HG03095 (cell line): ENCODE measurements at regions not wholly inside any gene's neighbourhood (a gene's known extent, or its start where the extent isn't known, plus 50 kb on each side); places are given as distances from the start of the nearest gene placed in this dataset.

Experiments
- ATAC-seq: cut with Tn5 transposase; IDR thresholded peaks from one replicate; pipeline ENCODE4 v1.9.1; 2021; ENCODE audit warnings: moderate library complexity; ENCODE audit not compliant: unreplicated experiment

DNA sequence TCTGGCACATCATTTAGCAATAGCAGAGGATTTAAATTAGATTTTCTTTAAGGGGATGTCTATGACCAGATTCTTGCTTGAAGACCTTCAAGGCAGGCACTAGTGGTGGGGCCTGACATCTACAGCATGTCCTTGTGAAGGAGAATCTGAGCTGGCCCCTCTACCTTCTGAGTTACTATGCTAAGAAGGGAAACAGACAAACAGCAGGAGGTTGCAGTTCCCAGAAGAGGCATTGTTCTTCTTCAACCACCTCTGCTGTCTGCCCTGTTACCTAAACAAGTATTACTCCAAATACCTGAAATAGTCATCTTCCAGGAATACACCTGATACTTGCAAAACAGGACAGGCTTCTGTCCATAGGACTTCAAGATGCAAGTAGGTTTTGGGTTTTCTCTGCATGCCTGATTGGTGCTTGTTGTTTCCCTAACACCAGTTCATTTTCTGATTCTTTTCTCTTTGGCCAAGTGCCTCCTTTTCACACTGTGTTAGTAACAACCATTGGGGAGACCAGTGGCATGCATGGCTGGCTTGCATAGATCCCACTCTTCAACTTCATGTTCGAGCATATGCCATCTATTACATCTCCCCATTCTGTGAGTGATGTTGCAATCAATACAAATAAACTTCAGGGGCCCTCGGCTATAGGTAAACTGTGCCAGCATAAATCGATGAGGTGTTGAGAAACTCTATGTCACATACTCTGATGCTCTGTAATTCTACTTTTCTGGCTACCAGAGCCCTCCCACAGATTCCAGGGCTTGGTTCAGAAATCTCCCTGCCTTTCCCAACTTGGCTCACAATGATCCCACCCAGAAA is 93.0 kb upstream of the DUSP10 start:
- ATAC-seq: no peak

DNA sequence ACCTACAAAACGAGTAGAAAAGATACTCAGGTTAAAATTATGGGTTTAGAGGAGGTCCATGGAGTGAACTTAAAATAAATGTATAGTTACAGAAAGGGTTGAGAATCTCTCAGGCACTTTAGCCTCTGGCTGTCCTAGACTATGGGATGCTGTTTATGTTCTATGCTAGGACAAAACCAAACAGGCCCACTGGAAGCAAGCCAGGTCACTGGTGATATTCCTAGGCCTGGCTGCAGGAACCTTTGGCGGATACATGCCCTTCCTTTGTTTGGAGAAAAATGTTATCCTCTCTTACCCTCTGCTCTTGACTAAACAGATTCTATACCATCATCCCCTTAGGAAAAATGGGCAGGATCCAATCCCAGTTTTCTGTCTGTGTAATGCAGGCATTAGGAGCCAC is 90.7 kb upstream of the DUSP10 start:
- ATAC-seq: no peak

DNA sequence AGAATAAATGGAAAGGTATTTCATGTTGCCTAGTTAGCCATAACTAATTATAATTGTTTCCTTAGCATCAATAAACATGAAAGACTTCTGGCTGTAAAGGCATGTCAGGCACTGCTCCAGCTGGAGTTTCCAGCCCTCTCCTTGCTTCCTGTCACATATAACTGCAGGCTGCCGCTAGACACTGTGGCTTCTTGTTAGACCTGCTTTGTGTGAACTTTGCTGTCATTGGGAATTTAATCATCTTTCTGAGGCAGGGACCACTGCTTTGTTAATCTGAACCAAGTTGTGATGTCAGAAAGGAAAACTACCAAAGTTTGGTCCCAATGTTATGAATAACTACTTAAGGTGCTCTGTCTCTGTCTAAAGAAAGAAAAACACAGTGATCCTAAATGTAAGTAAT is 90.3 kb upstream of the DUSP10 start:
- no peak for ATAC-seq

DNA sequence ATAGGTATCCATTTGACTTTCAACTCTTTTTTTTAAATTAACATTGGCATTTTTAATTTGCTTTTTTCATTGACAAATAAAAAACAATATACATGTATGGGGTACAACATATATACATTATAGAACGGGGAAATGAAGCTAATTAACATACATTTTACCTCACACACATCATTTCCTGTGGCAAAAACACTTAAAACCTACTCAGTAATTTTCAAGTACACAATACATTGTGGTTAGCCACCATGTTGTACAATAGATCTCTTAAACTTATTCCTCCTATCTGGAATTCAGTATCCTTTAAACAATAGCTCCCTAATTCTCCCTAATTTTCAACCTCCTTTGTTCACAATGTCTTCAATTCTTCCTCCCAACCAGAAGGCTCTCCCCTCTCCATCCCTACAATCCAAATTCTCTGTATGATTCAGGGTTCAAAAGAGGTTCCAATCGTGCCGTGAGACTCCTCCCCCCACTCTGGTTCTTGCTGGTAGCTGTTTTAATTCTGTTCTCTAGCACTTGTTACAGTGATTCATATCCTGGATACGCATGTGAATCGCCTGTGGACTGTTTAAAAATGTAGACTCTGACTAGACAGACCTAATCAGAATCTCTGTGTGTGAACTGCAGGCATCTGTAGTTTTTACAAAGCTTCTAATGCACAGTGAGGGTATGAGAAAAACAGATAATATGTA is 87.6 kb upstream of the DUSP10 start:
- ATAC-seq: no peak

DNA sequence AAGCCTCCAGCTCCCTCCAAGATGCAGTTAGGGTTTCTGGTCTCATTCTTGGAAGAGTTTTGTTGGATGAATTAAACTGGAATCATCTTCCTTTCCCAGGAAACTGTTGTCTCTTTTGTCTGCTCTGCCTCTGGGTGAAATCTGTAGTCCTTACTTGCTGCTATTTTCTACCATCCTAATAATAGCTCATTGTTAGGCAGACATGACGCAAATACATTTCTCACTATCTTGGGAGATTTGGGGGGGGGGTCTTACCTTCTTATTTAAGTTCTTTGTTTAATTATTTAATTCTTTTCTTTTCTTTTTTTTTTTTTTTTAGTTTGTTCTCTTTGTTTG is 85.4 kb upstream of the DUSP10 start:
- no peak for ATAC-seq

DNA sequence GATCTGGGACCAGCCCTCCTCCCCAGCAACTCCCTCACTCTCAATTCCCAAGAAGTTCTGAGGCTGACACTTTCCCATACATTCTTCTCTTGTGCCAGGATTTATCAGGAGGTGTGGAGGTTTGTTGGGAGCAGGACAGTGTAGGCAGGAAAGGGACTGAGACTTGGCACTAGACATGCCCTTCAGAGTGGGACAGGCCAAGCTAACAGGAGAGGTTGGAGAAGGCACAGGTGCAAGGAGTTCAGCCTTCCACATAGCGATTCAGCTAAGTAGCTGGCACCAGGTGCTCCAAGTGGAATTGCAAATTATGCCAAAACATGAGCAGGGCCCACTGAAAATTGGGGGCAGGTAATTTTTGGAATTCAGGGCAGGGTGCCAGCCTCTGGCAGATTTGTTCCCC is 83.0 kb upstream of the DUSP10 start:
- ATAC-seq: no peak

DNA sequence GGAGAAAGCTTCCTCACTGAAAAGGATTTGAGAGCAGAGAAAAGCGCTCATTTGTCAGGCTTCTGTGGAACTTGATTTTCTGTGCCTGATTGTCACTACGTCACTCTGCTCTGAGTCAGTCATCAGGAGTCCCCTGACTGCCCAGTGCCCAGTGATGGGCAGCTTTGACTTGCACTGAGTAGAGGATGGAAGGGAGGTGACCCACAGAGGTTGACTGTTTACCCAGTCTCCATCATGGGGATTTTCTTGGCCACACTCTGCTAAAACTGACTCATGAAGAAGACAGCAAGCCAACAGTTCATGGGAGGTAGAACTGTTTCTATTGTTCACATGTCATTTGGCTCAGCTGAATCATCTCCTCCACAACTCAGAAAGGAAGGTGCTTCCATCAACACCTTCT is 82.1 kb upstream of the DUSP10 start:
- ATAC-seq: peak; percentile 37

DNA sequence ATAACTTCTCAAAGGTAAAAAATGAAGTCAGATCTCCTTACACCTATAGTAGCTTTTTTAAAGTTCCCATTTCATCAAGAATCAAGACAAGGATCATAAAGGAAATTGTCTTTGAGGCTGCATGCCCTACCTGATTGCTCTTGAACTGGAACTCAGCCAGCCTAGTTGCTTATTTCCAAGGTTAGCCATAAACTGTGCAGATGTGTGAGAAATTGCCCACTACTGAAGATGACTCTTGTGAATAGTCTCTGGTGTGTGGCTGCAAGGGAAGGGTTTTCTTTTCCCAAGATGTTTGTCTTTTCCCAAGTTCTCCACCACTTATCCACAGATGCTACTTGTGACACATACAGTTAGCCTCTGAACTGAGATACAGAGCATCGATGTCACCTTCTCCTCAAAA is 81.7 kb upstream of the DUSP10 start:
- no peak for ATAC-seq

DNA sequence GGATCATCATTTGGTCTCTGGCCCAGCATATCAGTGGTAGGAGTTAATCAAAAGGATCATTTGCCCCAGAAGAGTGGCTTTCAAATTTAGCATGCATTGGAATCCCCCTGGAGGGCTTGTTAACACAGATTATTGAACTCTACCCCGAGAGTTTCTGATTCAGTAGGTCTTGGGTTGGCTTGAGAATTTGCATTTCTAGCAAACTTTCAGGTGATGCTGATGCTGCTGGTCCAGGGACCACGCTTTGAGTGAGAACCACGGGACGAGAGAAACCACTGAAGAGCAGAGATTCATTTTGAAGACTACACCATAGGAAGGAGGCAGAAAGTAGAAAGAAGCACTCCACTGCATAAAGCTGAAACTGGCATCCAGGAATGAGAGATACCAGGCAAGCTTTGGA is 81.3 kb upstream of the DUSP10 start:
- peak; percentile 70 for ATAC-seq

DNA sequence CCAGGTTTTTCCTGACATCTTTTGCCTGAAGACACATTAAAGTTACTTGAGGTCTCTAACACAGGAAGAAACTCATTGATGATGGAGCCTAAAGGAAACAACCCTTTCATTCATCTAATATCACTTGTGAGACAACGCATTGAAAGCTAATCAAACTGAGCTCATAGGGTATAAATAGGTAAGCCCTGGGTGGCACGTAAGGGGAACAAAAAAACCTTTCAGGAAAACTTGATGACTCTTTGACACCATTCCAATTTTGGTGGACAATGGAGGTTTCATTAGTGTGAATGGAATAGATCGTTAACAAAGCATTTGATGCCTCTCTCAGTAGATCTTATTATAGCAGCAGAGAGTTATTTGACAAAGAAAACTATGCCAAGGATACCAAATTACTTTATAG is 80.7 kb upstream of the DUSP10 start:
- ATAC-seq: no peak

DNA sequence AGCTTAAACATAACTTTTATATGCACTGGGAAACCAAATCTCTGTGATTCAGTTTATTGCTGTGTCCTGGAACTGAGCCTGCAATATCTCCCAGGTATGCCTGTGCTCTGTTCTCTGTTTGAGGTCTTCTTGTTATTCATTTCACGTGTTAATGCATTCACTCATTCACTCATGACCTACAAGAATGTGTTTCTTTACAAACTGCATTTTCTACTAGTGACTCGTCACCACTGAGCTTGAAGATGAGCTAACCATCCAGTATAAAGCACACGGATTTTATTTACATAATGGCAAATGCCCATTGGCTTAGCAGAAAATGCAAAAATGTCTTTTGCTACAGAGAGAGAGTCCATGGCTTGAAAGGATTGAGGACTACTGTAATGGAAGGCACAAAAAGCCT is 75.0 kb upstream of the DUSP10 start:
- ATAC-seq: no peak

DNA sequence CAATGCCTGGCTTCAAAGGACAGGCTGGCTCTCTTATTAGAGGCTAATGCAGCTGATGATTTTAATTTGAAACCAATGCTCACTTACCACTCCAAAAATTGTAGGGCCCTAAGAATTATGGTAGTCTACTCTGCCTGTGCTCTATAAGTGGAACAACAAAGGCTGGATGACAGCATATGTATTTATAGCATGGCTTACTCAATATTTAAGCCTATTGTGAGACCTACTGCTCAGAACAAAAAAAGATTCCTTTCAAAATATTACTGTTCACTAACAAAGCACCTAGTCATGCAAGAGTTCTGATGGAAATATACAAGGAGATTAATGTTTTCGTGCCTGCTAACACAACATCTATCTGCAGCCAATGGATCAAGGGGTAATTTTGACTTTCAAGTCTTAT is 73.8 kb upstream of the DUSP10 start:
- ATAC-seq: no peak

DNA sequence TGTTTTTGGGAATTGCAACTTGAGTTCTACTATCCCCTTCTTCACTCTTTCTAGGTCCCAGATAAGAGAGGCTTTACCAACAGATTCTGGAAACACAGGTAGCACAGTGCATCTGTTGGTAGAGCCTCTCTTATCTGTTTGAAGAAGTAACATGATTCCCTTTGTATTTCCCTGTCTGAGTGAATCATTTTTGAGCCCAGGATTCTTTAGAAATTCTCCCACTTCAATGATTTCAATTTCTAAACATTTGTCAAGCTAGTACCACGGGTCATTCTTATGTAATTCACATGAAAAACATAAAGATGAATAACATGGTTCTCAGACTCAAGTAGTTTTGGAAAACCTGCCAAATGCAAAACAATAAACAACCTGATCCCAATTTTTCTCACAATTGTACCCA is 72.0 kb upstream of the DUSP10 start:
- no peak for ATAC-seq

DNA sequence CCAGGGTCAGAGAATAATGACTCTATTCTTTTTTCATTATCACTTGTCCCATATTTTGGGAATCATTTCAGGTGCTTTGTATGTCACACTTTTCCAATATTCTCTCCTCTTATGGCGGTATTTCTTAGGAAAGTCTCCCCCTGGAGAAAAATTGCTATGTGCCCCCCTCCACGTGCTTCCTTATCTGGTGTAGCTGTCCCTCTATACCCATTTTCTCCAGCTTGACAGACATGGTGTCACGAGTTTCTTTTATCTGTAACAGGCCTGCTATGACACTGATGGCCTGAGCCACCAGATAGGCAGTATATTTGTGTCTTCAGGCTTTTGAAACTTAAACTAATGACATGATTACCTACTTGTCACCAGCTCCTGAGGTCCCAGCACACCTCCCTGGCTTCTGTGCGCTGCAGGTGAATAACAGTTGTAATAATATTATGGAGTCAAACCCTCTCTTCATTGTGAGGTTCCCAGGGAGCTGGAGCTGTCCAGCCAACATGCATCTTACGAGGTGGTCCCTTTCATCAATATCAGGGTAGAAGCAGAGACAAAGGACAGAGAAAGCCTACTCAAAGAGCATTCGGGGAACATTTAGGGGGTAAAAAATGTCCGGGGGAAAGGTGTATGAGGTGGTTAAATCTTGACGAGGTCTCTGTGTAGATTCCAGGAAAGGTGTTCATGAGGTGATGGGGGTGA is 71.2 kb upstream of the DUSP10 start:
- no peak for ATAC-seq

DNA sequence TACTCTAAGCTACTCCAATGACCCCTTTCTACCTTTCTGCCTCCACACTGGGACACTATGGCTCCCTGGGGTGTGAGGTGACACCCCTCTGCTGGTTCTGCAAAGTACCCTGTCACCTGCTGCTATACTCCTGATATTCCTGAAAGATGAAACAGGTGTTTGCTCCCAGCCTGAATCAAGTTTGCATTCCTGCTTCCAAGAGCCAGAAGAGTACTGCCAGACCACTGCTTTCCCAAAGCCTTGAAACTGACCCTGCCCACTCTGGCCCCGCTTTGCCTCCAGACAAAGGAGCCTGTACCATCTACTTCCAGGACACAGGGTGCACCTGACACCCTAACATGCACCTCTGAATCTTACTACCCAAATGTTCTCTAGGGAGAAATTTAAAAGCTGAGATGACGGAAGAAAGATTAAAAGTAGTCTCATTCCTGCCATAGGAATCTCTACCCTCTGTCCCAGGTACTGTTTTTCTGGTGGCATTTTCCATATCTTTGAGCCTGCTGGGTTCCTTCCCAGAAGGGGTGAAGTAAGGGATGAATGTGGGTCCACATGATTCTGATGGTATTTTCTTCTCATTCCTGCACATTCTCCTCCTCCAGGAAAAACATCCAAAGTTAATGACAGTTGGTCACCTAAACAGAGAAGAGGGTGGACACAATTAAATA is 70.3 kb upstream of the DUSP10 start:
- no peak for ATAC-seq

DNA sequence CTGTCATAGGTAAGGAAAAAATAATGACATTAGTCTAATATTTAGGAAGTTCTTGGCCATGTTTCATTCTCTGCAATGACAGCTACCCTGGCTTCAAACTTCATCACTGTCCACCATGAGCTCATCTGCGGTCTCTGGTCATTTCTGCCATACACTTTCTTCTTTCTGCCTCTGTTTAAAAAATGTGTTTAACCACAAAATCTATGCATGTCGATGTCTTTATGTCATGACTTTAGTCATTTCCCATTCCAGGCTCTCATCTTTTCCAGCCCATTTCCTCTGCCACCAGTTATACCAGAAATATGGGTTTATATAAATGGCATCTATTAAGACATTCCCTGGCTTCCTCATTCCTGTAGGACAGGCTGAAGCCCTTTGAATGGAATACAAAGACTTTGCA is 68.5 kb upstream of the DUSP10 start:
- ATAC-seq: no peak

DNA sequence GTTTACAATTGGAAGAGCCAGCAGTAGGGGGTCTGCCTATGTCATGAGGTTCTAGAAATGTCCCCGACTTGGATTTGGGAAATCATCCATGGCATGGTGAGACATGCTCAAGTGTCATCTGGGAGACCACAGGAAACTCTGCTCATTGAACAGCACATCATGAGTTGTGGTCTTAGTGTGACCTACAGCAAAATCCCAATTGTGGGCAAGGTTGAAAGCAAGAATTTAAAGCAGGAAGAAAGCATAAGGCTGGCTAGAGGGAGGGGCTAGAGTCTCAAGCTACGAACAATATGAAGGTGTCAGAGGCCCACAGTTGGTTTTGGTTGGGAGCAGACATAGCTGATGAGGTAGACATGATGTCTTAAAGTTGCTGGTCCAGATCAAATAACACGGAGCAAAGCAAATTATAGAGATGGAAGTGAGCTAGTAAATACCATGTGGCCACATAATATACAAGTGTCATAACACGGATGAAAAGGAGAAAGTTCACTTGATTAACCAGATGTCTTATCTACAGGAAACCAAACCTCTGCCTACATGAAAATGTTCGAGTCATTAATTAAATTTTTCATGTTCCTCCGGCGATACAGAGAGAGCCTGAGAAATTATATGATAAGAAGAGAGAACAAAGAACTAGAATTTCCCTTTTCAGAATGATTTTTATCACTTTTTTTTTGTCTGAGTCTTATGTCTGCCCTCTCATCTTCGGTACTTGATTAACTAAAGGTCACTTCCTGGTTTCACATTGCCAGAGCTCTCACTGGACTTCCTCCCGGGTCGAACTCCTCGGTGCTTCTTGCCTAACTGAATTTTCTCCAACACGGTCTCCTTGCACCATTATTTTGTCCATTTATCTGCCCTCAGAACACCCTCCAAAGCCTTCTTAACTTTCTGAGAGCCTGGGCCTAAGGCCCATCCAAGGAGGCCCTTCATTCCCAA is 67.5 kb upstream of the DUSP10 start:
- no peak for ATAC-seq

DNA sequence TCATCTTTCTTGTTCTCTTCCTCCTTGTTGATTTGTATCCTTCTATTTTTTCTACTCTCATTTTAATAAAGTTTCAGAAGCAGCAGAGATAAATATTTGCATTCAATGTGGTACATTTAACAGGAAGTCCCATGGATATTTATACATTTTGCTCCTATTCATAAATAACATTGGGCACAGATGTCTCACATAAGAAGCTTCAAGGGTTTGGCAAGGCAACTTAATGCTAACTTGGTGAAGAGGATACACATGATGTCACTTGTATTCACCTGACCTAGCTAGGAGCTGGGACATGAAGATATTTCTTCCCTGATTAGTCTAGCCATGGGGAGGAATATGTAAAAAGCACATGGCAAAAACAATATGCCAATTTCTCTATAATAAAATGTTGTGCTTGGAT is 65.1 kb upstream of the DUSP10 start:
- no peak for ATAC-seq

DNA sequence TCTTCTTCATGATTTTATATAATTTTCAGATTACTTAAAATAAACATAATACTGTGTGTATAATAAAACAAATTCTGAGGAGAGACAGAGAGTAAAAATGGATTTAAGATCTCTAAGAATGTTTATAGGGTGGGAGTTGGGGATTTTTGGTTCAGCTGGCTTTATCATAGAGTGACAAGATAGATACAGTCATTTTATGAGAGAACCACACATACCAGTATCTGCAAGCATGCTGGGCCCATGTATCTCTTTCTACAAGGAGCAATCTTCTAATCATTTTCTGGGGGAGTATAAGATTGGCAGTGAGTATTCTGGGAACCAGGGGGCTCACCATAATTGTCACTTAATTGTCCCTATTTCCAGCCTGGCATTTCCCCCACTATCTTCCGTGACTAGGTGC is 64.3 kb upstream of the DUSP10 start:
- ATAC-seq: no peak

DNA sequence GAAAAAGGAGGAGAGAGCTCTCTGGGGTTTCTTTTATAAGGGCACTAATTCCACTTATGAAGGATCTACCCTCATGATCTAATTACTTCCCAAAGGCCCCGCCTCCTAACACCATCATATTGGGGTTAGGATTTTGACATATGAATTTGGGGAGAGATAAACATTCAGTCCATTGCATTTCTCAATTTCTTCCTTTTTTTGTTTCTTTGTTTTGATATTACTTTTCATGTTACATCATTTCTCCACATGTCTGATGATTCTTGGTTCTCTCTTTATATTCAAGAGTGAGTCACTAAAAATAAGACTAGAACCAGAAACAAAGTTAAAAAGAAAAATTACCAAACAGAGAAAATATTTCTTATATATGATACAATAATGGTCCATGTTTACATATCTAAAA is 63.2 kb upstream of the DUSP10 start:
- no peak for ATAC-seq

DNA sequence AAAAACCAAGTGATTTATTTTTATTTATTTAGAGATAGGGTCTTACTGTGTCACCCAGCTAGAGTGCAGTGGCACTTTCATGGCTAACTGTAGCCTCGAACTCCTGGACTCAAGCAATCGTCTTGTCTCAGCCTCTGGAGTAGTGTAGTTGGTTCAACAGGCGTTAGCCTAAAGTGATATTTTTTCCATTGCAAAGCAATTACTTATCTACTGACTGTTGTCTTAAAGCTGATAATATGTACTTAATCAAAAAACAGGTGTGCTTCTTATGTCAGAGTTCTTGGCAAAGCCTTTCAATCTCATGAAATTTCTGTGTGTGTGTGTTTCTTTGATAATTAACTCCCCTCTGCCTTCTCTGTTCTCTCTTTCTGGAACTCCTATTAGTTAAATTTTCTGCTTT is 62.4 kb upstream of the DUSP10 start:
- no peak for ATAC-seq
